NCI-H748 treated with DMSO at 0.1 percent for 48 hours (cell line): ENCODE measurements at regions not wholly inside any gene's neighbourhood (a gene's known extent, or its start where the extent isn't known, plus 50 kb on each side); places are given as distances from the start of the nearest gene placed in this dataset.
"Not testable (repeated sequence)": the region's sequence is repeated elsewhere in the genome, so short reads cannot be mapped to it uniquely, and the experiment has no call there.

Experiments
- DNase-seq: peaks from one replicate; lab custom pipeline; 2025; lab: John Stamatoyannopoulos, UW

GRCh38 chr9:129312251-129313122 lies 134.4 kb upstream of the IER5L start:
- no peak for DNase-seq

- no peak for DNase-seq
Observed at GRCh38 chr9:129311643-129312042, 133.6 kb upstream of the IER5L start.

GRCh38 chr9:129310666-129311350 lies 132.7 kb upstream of the IER5L start:
- DNase-seq, result no peak

GRCh38 chr9:129309906-129310305 lies 131.8 kb upstream of the IER5L start:
- DNase-seq, result no peak

GRCh38 chr9:129309041-129309430 lies 131.0 kb upstream of the IER5L start:
- no peak for DNase-seq

GRCh38 chr9:129307227-129307970 lies 129.3 kb upstream of the IER5L start:
- peak; percentile 45 for DNase-seq

- no peak for DNase-seq
Observed at GRCh38 chr9:129306318-129306973, 128.4 kb upstream of the IER5L start.

- no peak for DNase-seq
Observed at GRCh38 chr9:129305246-129305645, 127.2 kb upstream of the IER5L start.

GRCh38 chr9:129301941-129302340 lies 123.9 kb upstream of the IER5L start:
- no peak for DNase-seq

GRCh38 chr9:129296195-129296594 lies 118.1 kb upstream of the IER5L start:
- DNase-seq, result not testable (repeated sequence)

GRCh38 chr9:129291041-129291501 lies 113.0 kb upstream of the IER5L start:
- no peak for DNase-seq

- no peak for DNase-seq
Observed at GRCh38 chr9:129290606-129291005, 112.5 kb upstream of the IER5L start.

- DNase-seq, result no peak
Observed at GRCh38 chr9:129289883-129290282, 111.8 kb upstream of the IER5L start.

GRCh38 chr9:129289131-129289731 lies 111.2 kb upstream of the IER5L start:
- DNase-seq, result peak; percentile 79

- DNase-seq, result peak; percentile 66
Observed at GRCh38 chr9:129287619-129288305, 109.7 kb upstream of the IER5L start.

GRCh38 chr9:129285979-129286772 lies 108.1 kb upstream of the IER5L start:
- no peak for DNase-seq

- no peak for DNase-seq
Observed at GRCh38 chr9:129285382-129285781, 107.3 kb upstream of the IER5L start.

GRCh38 chr9:129284607-129285291 lies 106.7 kb upstream of the IER5L start:
- DNase-seq, result no peak
